Liver (tissue), 8 donors: ENCODE measurements at regions not wholly inside any gene's neighbourhood (a gene's known extent, or its start where the extent isn't known, plus 50 kb on each side); places are given as distances from the start of the nearest gene placed in this dataset.

Experiments used
- DNase-seq: peaks from one replicate; pipeline ENCODE4 v3.0.0-alpha.2; 2017; ENCODE audit warnings: low spot score
- H3K27ac ChIP-seq, 2 donors: one replicate each; pipeline ENCODE4 v1.7.0; 2013; ENCODE audit warnings: inconsistent platforms in 2 of 2, low read length in 2 of 2, control low read depth in 1 of 2, low read depth in 1 of 2, mild to moderate bottlenecking in 1 of 2
- H3K27me3 ChIP-seq, 4 donors: one replicate each; pipeline versions ENCODE4 v1.6.1 to v1.7.0; 2013; ENCODE audit warnings: low read length in 3 of 4, inconsistent platforms in 1 of 4, mild to moderate bottlenecking in 1 of 4, moderate library complexity in 1 of 4; ENCODE audit not compliant: control insufficient read depth in 4 of 4, insufficient read depth in 4 of 4
- H3K36me3 ChIP-seq, 4 donors: one replicate each; pipeline versions ENCODE4 v1.6.1 to v1.7.0; 2013; ENCODE audit warnings: low read length in 3 of 4, mild to moderate bottlenecking in 3 of 4, low read depth in 1 of 4, moderate library complexity in 1 of 4; ENCODE audit not compliant: control insufficient read depth in 4 of 4, insufficient read depth in 3 of 4
- H3K4me1 ChIP-seq, 4 donors: one replicate each; pipeline versions ENCODE4 v1.6.1 to v1.7.0; 2013; ENCODE audit warnings: low read length in 3 of 4, mild to moderate bottlenecking in 3 of 4, moderate library complexity in 1 of 4; ENCODE audit not compliant: control insufficient read depth in 4 of 4, insufficient read depth in 4 of 4
- H3K4me3 ChIP-seq, 3 donors: one replicate each; pipeline versions ENCODE4 v1.6.1 to v1.7.0; 2013; ENCODE audit warnings: low read length in 3 of 3, control low read depth in 1 of 3, low read depth in 1 of 3, mild to moderate bottlenecking in 1 of 3
- H3K9ac ChIP-seq, 2 donors: one replicate each; pipeline ENCODE4 v1.7.0; 2013; ENCODE audit warnings: low read length in 2 of 2, mild to moderate bottlenecking in 2 of 2, moderate library complexity in 2 of 2, control low read depth in 1 of 2, low read depth in 1 of 2
- H3K9me3 ChIP-seq, 4 donors: one replicate each; pipeline versions ENCODE4 v1.6.1 to v1.7.0; 2013; ENCODE audit warnings: low read length in 3 of 4; ENCODE audit not compliant: control insufficient read depth in 4 of 4
- EGR1 ChIP-seq, 2 donors: IDR thresholded peaks; 2 replicates each; pipeline ENCODE4 v1.6.1; 2016 to 2018; ENCODE audit warnings: antibody characterized with exemption in 2 of 2, low read depth in 2 of 2
- FOXA1 ChIP-seq: IDR thresholded peaks from 2 replicates; pipeline ENCODE4 v1.6.1; 2016; ENCODE audit warnings: antibody characterized with exemption
- FOXA2 ChIP-seq: IDR thresholded peaks from 2 replicates; pipeline ENCODE4 v1.6.1; 2016; ENCODE audit warnings: antibody characterized with exemption
- GABPA ChIP-seq, 2 donors: IDR thresholded peaks in 1 of 2; conservative IDR thresholded peaks in 1 of 2; 2 replicates each; pipeline ENCODE4 v1.6.1; 2016; ENCODE audit warnings: antibody characterized with exemption in 2 of 2, mild to moderate bottlenecking in 1 of 2, moderate library complexity in 1 of 2
- HNF4A ChIP-seq, 2 donors: conservative IDR thresholded peaks; 2 replicates each; pipeline ENCODE4 v1.6.1; 2016; ENCODE audit warnings: antibody characterized with exemption in 2 of 2, mild to moderate bottlenecking in 2 of 2
- HNF4G ChIP-seq: IDR thresholded peaks from 2 replicates; pipeline ENCODE4 v1.6.1; 2016; ENCODE audit warnings: antibody characterized with exemption
- JUND ChIP-seq, 2 donors: IDR thresholded peaks; 2 replicates each; pipeline ENCODE4 v1.6.1; 2016; ENCODE audit warnings: antibody characterized with exemption in 2 of 2
- NR2F2 ChIP-seq: IDR thresholded peaks from 2 replicates; pipeline ENCODE4 v1.6.1; 2016; ENCODE audit warnings: antibody characterized with exemption
- RAD21 ChIP-seq, 2 donors: IDR thresholded peaks; 2 replicates each; pipeline ENCODE4 v1.6.1; 2016; ENCODE audit warnings: antibody characterized with exemption in 2 of 2, mild to moderate bottlenecking in 2 of 2
- RXRA ChIP-seq, 2 donors: IDR thresholded peaks; 2 replicates each; pipeline ENCODE4 v1.6.1; 2017 to 2018; ENCODE audit warnings: antibody characterized with exemption in 2 of 2, mild to moderate bottlenecking in 1 of 2
- SP1 ChIP-seq: IDR thresholded peaks from 2 replicates; pipeline ENCODE4 v1.6.1; 2018; ENCODE audit warnings: antibody characterized with exemption, mild to moderate bottlenecking
- TAF1 ChIP-seq: conservative IDR thresholded peaks from 2 replicates; pipeline ENCODE4 v1.6.1; 2016; ENCODE audit warnings: antibody characterized with exemption, mild to moderate bottlenecking
- YY1 ChIP-seq: IDR thresholded peaks from 2 replicates; pipeline ENCODE4 v1.6.1; 2016; ENCODE audit warnings: antibody characterized with exemption, mild to moderate bottlenecking
- WGBS: extraction: QIAGEN DNeasy Blood & Tissue Kit; methylation state at CpG from one replicate; pipeline ENCODE4 v1.1.7; 2013; 5-methylcytosine and 5-hydroxymethylcytosine counted together
- TF ChIP-seq, protein P1 (sequence below): IDR thresholded peaks from 2 replicates; pipeline ENCODE4 v1.6.1; 2016; ENCODE audit warnings: antibody characterized with exemption, mild to moderate bottlenecking
- TF ChIP-seq, protein P2 (sequence below): IDR thresholded peaks from 2 replicates; pipeline ENCODE4 v1.6.1; 2016; ENCODE audit warnings: antibody characterized with exemption
- TF ChIP-seq, protein P3 (sequence below): IDR thresholded peaks from 2 replicates; pipeline ENCODE4 v1.6.1; 2016; ENCODE audit warnings: antibody characterized with exemption
- TF ChIP-seq, protein P4 (sequence below): IDR thresholded peaks from 2 replicates; pipeline ENCODE4 v1.6.1; 2016; ENCODE audit warnings: antibody characterized with exemption
- TF ChIP-seq, protein P5 (sequence below): fragments of 150-350 bp; IDR thresholded peaks from 2 replicates; pipeline ENCODE4 v1.5.1; 2017; ENCODE audit warnings: improper control_type of control experiment, low read depth, low read length; ENCODE audit not compliant: missing input control
- donor health status: healthy.
- donor health status: healthy.
- donor health status: healthy.
- donor health status: healthy.
- donor health status: healthy.

DNA sequence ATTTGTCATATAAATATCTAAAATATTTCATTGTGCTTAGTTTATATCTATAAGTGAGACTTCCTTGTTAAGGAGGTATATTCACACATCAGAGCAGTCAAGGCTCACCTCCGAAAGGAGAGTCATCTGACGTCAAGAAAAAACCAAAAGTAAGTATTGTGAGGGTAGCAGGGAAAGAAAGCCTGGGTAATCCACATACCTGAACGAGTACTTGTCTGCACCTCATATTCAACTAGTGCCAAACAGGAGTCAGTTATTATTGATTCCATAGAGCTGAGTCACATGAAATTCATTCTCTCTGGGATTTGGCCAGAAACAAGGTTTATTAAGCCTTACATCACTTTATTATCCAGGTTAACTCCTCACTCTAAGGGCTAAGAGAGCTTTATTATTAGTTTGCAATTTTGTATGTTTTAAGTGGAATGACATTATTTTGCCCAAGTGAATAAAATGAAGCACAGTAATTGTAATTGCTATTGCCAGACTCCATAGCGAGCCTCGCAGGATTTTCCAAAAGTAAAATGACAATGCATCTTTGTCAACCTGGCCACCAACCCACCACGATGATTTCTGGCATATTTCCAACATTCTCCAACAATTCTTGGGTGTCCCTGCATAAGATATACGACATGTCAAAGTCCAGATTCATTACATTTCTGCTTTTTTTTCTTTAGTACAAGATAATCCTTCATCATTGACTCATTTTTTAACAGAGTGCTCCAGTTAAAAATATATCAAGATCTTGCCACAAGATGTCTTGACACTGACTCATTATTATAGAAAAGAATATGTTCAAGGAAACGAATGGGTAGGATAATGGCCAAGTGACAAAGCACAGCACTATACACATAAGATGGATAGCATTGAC lies 1210.4 kb upstream of the ACVR2A start:
- no peak overlapping the region for H3K27ac ChIP-seq
- no peaks in the 10 kb centered on the region for H3K4me1 ChIP-seq
- DNase-seq, result no peak
- H3K9ac ChIP-seq, result no peak overlapping the region
- no peak for TF ChIP-seq SP1
- TF ChIP-seq FOXA1, result no peak
- TF ChIP-seq NR2F2, result no peak
- no peak for TF ChIP-seq HNF4G
- H3K27me3 ChIP-seq, result no peaks in the 10 kb centered on the region
- H3K4me3 ChIP-seq, result no peak overlapping the region
- 79% methylated on average over 8 of the region's 8 CpGs for WGBS
- no peaks in the 10 kb centered on the region for H3K9me3 ChIP-seq
- no peaks in the 10 kb centered on the region for H3K36me3 ChIP-seq

DNA sequence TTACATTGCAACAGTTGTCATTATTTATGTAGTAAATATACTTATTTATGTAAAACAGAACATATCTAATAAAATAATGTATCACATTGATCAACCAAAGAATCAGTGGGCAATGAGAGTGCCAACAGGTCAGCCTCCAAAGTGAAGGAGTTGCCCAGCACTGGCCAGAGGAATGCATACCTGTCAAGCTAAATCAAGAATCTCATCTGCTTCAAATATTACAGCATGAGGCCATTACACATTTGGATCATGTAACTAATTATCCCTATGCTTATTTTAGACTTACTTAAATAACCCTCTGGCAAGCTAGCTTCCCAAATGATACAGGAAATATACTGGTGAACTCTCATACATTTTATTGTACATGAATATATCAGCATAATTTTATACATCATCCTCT lies 1211.7 kb upstream of the ACVR2A start:
- TF ChIP-seq, protein P1, sequence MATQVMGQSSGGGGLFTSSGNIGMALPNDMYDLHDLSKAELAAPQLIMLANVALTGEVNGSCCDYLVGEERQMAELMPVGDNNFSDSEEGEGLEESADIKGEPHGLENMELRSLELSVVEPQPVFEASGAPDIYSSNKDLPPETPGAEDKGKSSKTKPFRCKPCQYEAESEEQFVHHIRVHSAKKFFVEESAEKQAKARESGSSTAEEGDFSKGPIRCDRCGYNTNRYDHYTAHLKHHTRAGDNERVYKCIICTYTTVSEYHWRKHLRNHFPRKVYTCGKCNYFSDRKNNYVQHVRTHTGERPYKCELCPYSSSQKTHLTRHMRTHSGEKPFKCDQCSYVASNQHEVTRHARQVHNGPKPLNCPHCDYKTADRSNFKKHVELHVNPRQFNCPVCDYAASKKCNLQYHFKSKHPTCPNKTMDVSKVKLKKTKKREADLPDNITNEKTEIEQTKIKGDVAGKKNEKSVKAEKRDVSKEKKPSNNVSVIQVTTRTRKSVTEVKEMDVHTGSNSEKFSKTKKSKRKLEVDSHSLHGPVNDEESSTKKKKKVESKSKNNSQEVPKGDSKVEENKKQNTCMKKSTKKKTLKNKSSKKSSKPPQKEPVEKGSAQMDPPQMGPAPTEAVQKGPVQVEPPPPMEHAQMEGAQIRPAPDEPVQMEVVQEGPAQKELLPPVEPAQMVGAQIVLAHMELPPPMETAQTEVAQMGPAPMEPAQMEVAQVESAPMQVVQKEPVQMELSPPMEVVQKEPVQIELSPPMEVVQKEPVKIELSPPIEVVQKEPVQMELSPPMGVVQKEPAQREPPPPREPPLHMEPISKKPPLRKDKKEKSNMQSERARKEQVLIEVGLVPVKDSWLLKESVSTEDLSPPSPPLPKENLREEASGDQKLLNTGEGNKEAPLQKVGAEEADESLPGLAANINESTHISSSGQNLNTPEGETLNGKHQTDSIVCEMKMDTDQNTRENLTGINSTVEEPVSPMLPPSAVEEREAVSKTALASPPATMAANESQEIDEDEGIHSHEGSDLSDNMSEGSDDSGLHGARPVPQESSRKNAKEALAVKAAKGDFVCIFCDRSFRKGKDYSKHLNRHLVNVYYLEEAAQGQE, result no peak
- TF ChIP-seq SP1 (no peak), RAD21 (IDR thresholded peaks at IDR 0.05) (no peak), NR2F2 (no peak), EGR1 (IDR thresholded peaks at IDR 0.05; ENCODE audit: low read depth in 2 of 2) (no peak), FOXA1 (no peak), HNF4G (no peak), TAF1 (no peak), JUND (IDR thresholded peaks at IDR 0.05) (no peak), GABPA (IDR thresholded peaks at IDR 0.05 in 1 of 2, conservative IDR thresholded peaks at IDR 0.05 in 1 of 2) (no peak), FOXA2 (no peak), RXRA (IDR thresholded peaks at IDR 0.05) (no peak), HNF4A (conservative IDR thresholded peaks at IDR 0.05) (no peak), YY1 (no peak)
- TF ChIP-seq, protein P2, sequence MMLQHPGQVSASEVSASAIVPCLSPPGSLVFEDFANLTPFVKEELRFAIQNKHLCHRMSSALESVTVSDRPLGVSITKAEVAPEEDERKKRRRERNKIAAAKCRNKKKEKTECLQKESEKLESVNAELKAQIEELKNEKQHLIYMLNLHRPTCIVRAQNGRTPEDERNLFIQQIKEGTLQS, result no peak
- TF ChIP-seq, protein P3, sequence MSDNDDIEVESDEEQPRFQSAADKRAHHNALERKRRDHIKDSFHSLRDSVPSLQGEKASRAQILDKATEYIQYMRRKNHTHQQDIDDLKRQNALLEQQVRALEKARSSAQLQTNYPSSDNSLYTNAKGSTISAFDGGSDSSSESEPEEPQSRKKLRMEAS, result no peak
- TF ChIP-seq, protein P4, sequence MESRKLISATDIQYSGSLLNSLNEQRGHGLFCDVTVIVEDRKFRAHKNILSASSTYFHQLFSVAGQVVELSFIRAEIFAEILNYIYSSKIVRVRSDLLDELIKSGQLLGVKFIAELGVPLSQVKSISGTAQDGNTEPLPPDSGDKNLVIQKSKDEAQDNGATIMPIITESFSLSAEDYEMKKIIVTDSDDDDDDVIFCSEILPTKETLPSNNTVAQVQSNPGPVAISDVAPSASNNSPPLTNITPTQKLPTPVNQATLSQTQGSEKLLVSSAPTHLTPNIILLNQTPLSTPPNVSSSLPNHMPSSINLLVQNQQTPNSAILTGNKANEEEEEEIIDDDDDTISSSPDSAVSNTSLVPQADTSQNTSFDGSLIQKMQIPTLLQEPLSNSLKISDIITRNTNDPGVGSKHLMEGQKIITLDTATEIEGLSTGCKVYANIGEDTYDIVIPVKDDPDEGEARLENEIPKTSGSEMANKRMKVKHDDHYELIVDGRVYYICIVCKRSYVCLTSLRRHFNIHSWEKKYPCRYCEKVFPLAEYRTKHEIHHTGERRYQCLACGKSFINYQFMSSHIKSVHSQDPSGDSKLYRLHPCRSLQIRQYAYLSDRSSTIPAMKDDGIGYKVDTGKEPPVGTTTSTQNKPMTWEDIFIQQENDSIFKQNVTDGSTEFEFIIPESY, result no peak
- TF ChIP-seq, protein P5, sequence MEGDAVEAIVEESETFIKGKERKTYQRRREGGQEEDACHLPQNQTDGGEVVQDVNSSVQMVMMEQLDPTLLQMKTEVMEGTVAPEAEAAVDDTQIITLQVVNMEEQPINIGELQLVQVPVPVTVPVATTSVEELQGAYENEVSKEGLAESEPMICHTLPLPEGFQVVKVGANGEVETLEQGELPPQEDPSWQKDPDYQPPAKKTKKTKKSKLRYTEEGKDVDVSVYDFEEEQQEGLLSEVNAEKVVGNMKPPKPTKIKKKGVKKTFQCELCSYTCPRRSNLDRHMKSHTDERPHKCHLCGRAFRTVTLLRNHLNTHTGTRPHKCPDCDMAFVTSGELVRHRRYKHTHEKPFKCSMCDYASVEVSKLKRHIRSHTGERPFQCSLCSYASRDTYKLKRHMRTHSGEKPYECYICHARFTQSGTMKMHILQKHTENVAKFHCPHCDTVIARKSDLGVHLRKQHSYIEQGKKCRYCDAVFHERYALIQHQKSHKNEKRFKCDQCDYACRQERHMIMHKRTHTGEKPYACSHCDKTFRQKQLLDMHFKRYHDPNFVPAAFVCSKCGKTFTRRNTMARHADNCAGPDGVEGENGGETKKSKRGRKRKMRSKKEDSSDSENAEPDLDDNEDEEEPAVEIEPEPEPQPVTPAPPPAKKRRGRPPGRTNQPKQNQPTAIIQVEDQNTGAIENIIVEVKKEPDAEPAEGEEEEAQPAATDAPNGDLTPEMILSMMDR, result no peak

More for the DNA sequence above, 1211.7 kb upstream of the ACVR2A start:
- Histone ChIP-seq H3K4me3 (no peak overlapping the region), H3K9me3 (no peaks in the 10 kb centered on the region), H3K27me3 (no peaks in the 10 kb centered on the region), H3K36me3 (no peaks in the 10 kb centered on the region), H3K4me1 (no peaks in the 10 kb centered on the region), H3K9ac (no peak overlapping the region), H3K27ac (no peak overlapping the region)
- DNase-seq, result no peak
